CD4-positive, alpha-beta T cell (primary cell): ENCODE measurements at regions not wholly inside any gene's neighbourhood (a gene's known extent, or its start where the extent isn't known, plus 50 kb on each side); places are given as distances from the start of the nearest gene placed in this dataset.

Source experiments
- ATAC-seq: fragments of 200-7000 bp; cut with Tn5 transposase; one replicate; pipeline ENCODE4 v1.10.0; 2022; ENCODE audit warnings: mild to moderate bottlenecking; ENCODE audit not compliant: poor library complexity
- CTCF ChIA-PET: fragments of 350-600 bp; sonication (Branson Sonifier 250); formaldehyde crosslinking; loops from one replicate; lab custom pipeline; 2021; ENCODE audit warnings: antibody characterized with exemption, inconsistent platforms; lab: Charles Lee
- POLR2A ChIA-PET: fragments of 350-600 bp; sonication (Branson Sonifier 250); formaldehyde crosslinking; loops from one replicate; lab custom pipeline; 2021; ENCODE audit warnings: antibody characterized with exemption, inconsistent platforms; lab: Charles Lee
- DNase-seq, 14 experiments: peaks; one replicate each; pipeline ENCODE4 v3.0.0-alpha.2; 2013 to 2020; ENCODE audit warnings: mixed read lengths in 2 of 14
- H3K27ac ChIP-seq, 2 donors: one replicate each; pipeline versions ENCODE4 v1.5.1 to v1.7.0; 2013; ENCODE audit warnings: low read length in 2 of 2, low read depth in 1 of 2, mild to moderate bottlenecking in 1 of 2
- H3K27me3 ChIP-seq, 2 experiments: 1 replicate in 1 of 2; 2 replicates in 1 of 2; pipeline versions ENCODE4 v1.6.1 to v1.7.0; 2013; ENCODE audit warnings: low read length in 2 of 2, control low read depth in 1 of 2, mild to moderate bottlenecking in 1 of 2, moderate library complexity in 1 of 2; ENCODE audit not compliant: insufficient read depth in 2 of 2, control insufficient read depth in 1 of 2
- H3K36me3 ChIP-seq: one replicate; pipeline ENCODE4 v1.6.1; 2013; ENCODE audit warnings: low read length, control low read depth; ENCODE audit not compliant: insufficient read depth
- H3K4me1 ChIP-seq: one replicate; pipeline ENCODE4 v1.6.1; 2013; ENCODE audit warnings: low read length, control low read depth; ENCODE audit not compliant: insufficient read depth
- H3K4me3 ChIP-seq: one replicate; pipeline ENCODE4 v1.5.1; 2013; ENCODE audit warnings: mild to moderate bottlenecking, low read length, moderate library complexity
- H3K9me3 ChIP-seq, 2 experiments: 1 replicate in 1 of 2; 2 replicates in 1 of 2; pipeline versions ENCODE4 v1.6.1 to v1.7.0; 2013; ENCODE audit warnings: low read length in 2 of 2, mild to moderate bottlenecking in 2 of 2, control low read depth in 1 of 2, moderate library complexity in 1 of 2; ENCODE audit not compliant: control insufficient read depth in 1 of 2, insufficient read depth in 1 of 2
- H3K27ac Mint-ChIP-seq: one replicate; pipeline ENCODE4 v1.8.0; 2020; ENCODE audit warnings: mixed read lengths
- H3K27me3 Mint-ChIP-seq: one replicate; pipeline ENCODE4 v1.8.0; 2021; ENCODE audit warnings: mixed read lengths
- H3K36me3 Mint-ChIP-seq: one replicate; pipeline ENCODE4 v1.8.0; 2021; ENCODE audit warnings: low read depth, mixed read lengths
- H3K4me1 Mint-ChIP-seq: one replicate; pipeline ENCODE4 v1.8.0; 2021; ENCODE audit warnings: low read depth, mixed read lengths
- H3K4me3 Mint-ChIP-seq: one replicate; pipeline ENCODE4 v1.8.0; 2020; ENCODE audit warnings: mild to moderate bottlenecking, mixed read lengths
- H3K9me3 Mint-ChIP-seq: one replicate; pipeline ENCODE4 v1.8.0; 2020; ENCODE audit warnings: mixed read lengths
- intact Hi-C, 2 experiments: fragments of 100-400 bp; cut with DNase I in 1 of 2; cut with micrococcal nuclease in 1 of 2; formaldehyde crosslinking; loops; one replicate each; pipeline versions ENCODE4 v1.15.1 to v1.9.0; 2023 to 2025; cut with DNase I, micrococcal nuclease
- TF ChIP-seq, protein P1 (sequence below): fragments of 200-600 bp; IDR thresholded peaks from one replicate; pipeline ENCODE4 v1.8.0; 2022; ENCODE audit warnings: antibody characterized with exemption, mild to moderate bottlenecking

DNA sequence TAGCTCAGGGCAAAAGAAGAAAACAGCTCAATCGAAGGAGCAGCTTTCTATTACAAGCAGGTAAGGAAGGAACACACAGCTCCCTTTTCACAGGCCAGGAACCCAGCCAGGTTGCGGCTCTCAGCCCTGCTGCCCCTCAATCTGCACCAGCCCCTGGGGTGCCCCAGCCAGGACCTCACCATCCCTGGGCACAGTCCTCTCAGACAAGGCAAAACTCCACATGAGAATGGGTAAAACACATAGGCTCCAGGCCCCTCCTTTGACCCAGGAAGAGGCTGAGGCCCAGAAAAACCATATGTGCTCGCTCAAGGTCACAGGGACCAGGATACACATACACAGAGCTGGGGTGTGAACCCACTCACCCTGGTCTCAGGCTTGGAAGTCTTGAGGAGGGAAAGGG, 178.7 kb upstream of the TLE3 start:
- no peak overlapping the region for H3K27ac ChIP-seq
- CTCF ChIA-PET, result no interaction called here
- H3K36me3 ChIP-seq, result no peaks in the 10 kb centered on the region
- intact Hi-C loops, result no loop called here
- no peaks in the 10 kb centered on the region for H3K9me3 Mint-ChIP-seq
- no peaks in the 10 kb centered on the region for H3K36me3 Mint-ChIP-seq
- DNase-seq, result no peak
- TF ChIP-seq, protein P1, sequence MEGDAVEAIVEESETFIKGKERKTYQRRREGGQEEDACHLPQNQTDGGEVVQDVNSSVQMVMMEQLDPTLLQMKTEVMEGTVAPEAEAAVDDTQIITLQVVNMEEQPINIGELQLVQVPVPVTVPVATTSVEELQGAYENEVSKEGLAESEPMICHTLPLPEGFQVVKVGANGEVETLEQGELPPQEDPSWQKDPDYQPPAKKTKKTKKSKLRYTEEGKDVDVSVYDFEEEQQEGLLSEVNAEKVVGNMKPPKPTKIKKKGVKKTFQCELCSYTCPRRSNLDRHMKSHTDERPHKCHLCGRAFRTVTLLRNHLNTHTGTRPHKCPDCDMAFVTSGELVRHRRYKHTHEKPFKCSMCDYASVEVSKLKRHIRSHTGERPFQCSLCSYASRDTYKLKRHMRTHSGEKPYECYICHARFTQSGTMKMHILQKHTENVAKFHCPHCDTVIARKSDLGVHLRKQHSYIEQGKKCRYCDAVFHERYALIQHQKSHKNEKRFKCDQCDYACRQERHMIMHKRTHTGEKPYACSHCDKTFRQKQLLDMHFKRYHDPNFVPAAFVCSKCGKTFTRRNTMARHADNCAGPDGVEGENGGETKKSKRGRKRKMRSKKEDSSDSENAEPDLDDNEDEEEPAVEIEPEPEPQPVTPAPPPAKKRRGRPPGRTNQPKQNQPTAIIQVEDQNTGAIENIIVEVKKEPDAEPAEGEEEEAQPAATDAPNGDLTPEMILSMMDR, result no peak
- POLR2A ChIA-PET, result no interaction called here
- H3K4me3 ChIP-seq, result no peak overlapping the region
- no peak overlapping the region for H3K4me3 Mint-ChIP-seq
- H3K27me3 Mint-ChIP-seq, result no peaks in the 10 kb centered on the region
- H3K9me3 ChIP-seq, result no peaks in the 10 kb centered on the region
- no peaks in the 10 kb centered on the region for H3K4me1 Mint-ChIP-seq
- peaks cover under 1% of the 10 kb centered on the region for H3K4me1 ChIP-seq
- ATAC-seq, result no peak
- no peak overlapping the region for H3K27ac Mint-ChIP-seq
- H3K27me3 ChIP-seq, result no peaks in the 10 kb centered on the region

DNA sequence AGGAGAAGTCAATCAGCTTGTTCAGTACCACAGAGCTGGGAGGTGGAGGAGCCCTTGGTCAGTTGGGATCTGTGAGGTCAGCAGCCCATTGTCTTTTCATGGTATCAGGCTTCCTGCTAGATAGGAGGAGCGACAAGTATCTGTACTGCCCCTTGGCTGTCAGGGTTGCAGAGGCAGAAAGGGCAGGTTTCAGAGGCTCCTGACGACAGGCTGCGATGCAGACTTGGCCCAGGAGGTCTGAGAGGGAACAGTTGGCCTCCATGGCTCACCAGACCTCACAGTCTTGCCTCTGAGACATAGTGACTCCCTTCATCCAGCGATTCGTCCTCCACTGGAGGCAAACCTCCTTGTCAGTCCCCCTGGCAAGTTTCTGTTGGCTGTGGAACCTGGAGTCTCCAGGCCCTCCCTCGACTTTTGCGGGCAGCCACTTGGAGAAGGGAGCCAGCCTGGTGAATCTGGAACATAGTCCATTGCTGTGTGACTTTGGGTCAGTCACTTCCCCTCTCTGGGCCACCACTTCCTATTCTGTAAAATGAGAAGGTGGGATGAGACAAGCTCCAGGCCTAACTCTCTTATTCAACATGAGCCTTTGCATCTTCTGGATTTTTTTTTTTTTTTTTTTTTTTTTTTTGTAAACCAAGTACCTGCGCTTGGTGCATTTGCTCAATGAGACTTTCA, 177.9 kb upstream of the TLE3 start:
- intact Hi-C loops, result no loop called here
- H3K27ac Mint-ChIP-seq, result no peak overlapping the region
- CTCF ChIA-PET, result no interaction called here
- Histone ChIP-seq H3K27ac (no peak overlapping the region), H3K4me1 (peaks cover 3% of the 10 kb centered on the region), H3K36me3 (no peaks in the 10 kb centered on the region), H3K27me3 (no peaks in the 10 kb centered on the region), H3K4me3 (no peak overlapping the region), H3K9me3 (no peaks in the 10 kb centered on the region)
- DNase-seq (no peak), ATAC-seq (no peak)
- TF ChIP-seq, protein P1, result no peak
- peaks cover 5% of the 10 kb centered on the region for H3K4me1 Mint-ChIP-seq
- H3K9me3 Mint-ChIP-seq, result no peaks in the 10 kb centered on the region
- no peaks in the 10 kb centered on the region for H3K36me3 Mint-ChIP-seq
- H3K27me3 Mint-ChIP-seq, result no peaks in the 10 kb centered on the region
- POLR2A ChIA-PET, result no interaction called here
- no peak overlapping the region for H3K4me3 Mint-ChIP-seq

DNA sequence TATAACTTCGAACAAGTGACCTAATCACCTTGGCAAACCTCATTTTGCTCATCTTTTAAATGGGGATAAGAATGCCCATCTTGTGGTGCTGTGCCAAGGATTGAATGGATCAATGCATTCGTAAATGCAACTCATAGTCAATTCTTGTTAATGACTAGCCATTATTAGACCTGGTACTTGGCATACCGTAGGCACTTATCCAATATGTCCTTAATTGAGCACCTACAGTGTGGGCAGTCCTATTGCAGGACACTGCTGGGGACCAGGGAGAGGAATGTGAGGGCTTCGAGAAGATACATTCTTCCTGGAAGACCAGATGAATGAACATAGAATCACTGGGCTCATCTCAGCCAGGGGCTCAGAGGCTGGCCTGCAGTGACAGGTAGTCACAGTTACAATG, 177.2 kb upstream of the TLE3 start:
- Mint-ChIP-seq H3K9me3 (no peaks in the 10 kb centered on the region), H3K27ac (no peak overlapping the region), H3K36me3 (no peaks in the 10 kb centered on the region), H3K4me1 (peaks cover 12% of the 10 kb centered on the region), H3K27me3 (no peaks in the 10 kb centered on the region), H3K4me3 (no peak overlapping the region)
- Histone ChIP-seq H3K9me3 (no peaks in the 10 kb centered on the region), H3K27ac (no peak overlapping the region), H3K4me1 (peaks cover 8% of the 10 kb centered on the region), H3K36me3 (no peaks in the 10 kb centered on the region), H3K27me3 (no peaks in the 10 kb centered on the region), H3K4me3 (no peak overlapping the region)
- POLR2A ChIA-PET, result no interaction called here
- CTCF ChIA-PET, result no interaction called here
- intact Hi-C loops, result no loop called here
- DNase-seq (no peak), ATAC-seq (no peak)
- TF ChIP-seq, protein P1, result no peak
